ENCODE measurements at regions not wholly inside any gene's neighbourhood (a gene's known extent, or its start where the extent isn't known, plus 50 kb on each side); places are given as distances from the start of the nearest gene placed in this dataset.

DNA sequence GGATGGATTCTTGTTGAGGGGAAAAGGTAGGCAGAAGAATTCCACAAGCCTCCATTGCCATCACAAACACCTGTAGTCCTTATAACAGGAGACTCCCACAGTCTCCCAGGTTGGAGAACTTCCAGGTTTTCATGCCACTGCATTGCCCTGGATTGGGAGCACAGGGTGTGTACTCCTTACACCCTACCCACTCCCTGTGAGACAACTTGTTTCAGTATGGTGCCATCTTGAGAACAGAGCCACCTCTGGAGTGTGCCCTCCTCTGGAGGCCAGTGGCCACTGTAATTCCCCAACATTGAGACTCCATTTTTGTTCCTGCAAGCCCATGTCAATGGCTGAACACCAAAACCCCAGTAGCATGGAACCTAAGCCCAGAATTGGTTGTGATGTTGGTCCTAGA, 123.5 kb upstream of the LAMA2 start:
- no peak overlapping the region for H3K4me3 ChIP-seq
- H3K36me3 ChIP-seq = no peaks in the 10 kb centered on the region
- no peaks in the 10 kb centered on the region for H3K27me3 ChIP-seq
- no peak overlapping the region for H3K27ac ChIP-seq
- no peaks in the 10 kb centered on the region for H3K9me3 ChIP-seq
- no peak for ATAC-seq
- no peak for TF ChIP-seq EP300 (IDR thresholded peaks at IDR 0.05)
- no peak for TF ChIP-seq POLR2AphosphoS5 (IDR thresholded peaks at IDR 0.05)
- no peak for TF ChIP-seq POLR2A (IDR thresholded peaks at IDR 0.05)
- TF ChIP-seq, protein P1, sequence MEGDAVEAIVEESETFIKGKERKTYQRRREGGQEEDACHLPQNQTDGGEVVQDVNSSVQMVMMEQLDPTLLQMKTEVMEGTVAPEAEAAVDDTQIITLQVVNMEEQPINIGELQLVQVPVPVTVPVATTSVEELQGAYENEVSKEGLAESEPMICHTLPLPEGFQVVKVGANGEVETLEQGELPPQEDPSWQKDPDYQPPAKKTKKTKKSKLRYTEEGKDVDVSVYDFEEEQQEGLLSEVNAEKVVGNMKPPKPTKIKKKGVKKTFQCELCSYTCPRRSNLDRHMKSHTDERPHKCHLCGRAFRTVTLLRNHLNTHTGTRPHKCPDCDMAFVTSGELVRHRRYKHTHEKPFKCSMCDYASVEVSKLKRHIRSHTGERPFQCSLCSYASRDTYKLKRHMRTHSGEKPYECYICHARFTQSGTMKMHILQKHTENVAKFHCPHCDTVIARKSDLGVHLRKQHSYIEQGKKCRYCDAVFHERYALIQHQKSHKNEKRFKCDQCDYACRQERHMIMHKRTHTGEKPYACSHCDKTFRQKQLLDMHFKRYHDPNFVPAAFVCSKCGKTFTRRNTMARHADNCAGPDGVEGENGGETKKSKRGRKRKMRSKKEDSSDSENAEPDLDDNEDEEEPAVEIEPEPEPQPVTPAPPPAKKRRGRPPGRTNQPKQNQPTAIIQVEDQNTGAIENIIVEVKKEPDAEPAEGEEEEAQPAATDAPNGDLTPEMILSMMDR (IDR thresholded peaks at IDR 0.05) = no peak
- no peaks in the 10 kb centered on the region for H3K4me1 ChIP-seq

DNA sequence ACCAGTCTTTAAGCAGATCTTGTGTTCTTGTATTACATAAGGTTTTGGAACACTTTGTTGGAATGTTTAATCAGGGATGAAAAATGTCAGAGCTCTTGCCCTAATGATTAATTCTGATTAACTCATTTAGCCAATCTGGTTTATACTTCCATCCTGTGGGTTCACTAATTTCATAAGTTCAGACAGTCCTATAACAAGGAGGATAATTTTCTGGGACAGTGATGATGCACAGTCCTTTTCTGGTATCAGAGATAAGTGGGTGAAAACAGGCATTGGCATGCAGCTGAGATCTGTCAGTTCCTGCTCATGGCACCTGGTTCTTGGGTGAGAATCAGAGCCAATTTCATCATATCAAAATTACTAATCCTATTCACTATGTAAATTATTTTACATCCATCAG, 125.0 kb upstream of the LAMA2 start:
- Histone ChIP-seq H3K27ac (no peak overlapping the region), H3K9me3 (no peaks in the 10 kb centered on the region), H3K27me3 (no peaks in the 10 kb centered on the region), H3K4me3 (no peak overlapping the region), H3K4me1 (no peaks in the 10 kb centered on the region), H3K36me3 (no peaks in the 10 kb centered on the region)
- TF ChIP-seq EP300 (IDR thresholded peaks at IDR 0.05) (no peak), POLR2AphosphoS5 (IDR thresholded peaks at IDR 0.05) (no peak), POLR2A (IDR thresholded peaks at IDR 0.05) (no peak)
- TF ChIP-seq, protein P1 (IDR thresholded peaks at IDR 0.05) = no peak
- ATAC-seq = no peak

DNA sequence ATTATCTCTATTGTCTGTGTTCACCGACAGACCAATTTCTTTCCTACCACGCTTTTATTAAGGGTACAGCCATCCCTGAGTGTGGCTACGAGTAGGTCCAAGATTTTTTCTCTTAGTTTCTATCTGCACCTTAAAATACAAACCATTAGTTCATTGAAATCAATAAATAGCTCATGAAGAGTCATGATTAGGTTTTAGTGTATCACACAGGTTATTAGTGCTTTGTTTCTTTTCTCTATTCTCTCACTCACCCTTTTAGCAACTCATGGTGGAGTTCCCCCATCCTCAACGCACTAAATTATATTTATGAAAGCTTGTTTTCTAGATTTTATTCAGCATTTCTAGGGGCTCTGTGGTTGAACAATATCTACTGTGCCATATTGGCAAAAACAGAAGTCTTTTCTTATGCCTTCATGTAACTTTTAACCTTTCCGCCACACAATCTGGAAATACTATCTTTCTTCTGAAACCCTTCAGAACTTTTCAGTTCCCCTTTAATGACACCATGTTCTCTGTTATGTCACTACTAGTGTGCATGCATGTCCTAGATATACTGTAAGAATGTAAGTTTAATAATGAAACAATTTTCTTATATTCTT, 128.2 kb upstream of the LAMA2 start:
- WGBS, 2 donors (ENCODE audit: low coverage in 1 of 2) = 92 to 94% methylated on average over 5 of the region's 5 CpGs
- Histone ChIP-seq H3K9me3 (no peaks in the 10 kb centered on the region), H3K36me3 (no peaks in the 10 kb centered on the region), H3K4me1 (no peaks in the 10 kb centered on the region), H3K4me3 (no peak overlapping the region), H3K27ac (no peak overlapping the region), H3K27me3 (no peaks in the 10 kb centered on the region)
- TF ChIP-seq, protein P1 (IDR thresholded peaks at IDR 0.05) = no peak
- no peak for TF ChIP-seq POLR2AphosphoS5 (IDR thresholded peaks at IDR 0.05)
- TF ChIP-seq EP300 (IDR thresholded peaks at IDR 0.05) = no peak
- TF ChIP-seq POLR2A (IDR thresholded peaks at IDR 0.05) = no peak
- ATAC-seq = no peak

DNA sequence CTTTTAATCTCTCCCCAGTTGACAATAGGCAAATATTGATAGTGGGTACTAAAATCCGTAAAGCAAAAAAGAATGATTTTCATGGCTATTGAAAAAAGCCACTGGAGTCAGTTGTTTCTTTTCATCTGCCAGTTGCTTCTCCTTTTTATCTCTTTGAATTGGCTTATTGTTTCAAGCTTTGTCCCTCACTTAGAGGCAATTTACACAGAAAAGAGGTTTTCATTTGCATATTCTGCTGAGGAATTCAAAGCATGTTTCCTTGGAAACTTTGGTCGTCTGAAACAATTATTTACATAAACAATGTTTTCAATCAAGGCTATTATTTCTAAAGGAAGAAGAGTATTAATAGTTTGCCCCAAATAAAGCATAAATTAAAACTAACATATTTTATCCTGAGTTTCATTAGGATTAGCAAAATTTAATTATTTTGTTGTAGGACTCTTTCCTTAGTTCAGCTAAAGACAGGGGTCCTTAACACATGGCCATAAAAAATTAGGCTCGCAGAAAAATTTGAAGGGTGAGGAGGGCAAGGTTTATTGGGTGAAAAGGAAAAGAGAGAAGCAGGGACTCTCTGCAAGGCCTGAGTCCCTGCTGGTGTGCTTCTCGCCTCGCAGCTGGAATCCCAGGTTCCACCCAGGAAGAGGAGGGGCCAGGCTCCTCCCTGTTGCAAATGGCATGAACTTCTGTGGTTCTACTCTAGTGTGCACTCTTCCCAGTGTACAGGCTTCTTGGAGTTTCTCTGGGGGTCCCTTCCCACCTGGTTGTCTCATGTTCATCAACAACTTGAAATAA, 138.8 kb upstream of the LAMA2 start:
- no peaks in the 10 kb centered on the region for H3K4me1 ChIP-seq
- ATAC-seq = no peak
- H3K4me3 ChIP-seq = no peak overlapping the region
- no peak overlapping the region for H3K27ac ChIP-seq
- 66 to 70% methylated on average over 5 of the region's 5 CpGs for WGBS, 2 donors (ENCODE audit: low coverage in 1 of 2)
- no peaks in the 10 kb centered on the region for H3K36me3 ChIP-seq
- no peak for TF ChIP-seq POLR2A (IDR thresholded peaks at IDR 0.05)
- no peak for TF ChIP-seq EP300 (IDR thresholded peaks at IDR 0.05)
- no peak for TF ChIP-seq POLR2AphosphoS5 (IDR thresholded peaks at IDR 0.05)
- TF ChIP-seq, protein P1 (IDR thresholded peaks at IDR 0.05) = no peak
- no peaks in the 10 kb centered on the region for H3K27me3 ChIP-seq
- H3K9me3 ChIP-seq = peaks cover 0 to 6% (median 0%) of the 10 kb centered on the region in 3 donors

DNA sequence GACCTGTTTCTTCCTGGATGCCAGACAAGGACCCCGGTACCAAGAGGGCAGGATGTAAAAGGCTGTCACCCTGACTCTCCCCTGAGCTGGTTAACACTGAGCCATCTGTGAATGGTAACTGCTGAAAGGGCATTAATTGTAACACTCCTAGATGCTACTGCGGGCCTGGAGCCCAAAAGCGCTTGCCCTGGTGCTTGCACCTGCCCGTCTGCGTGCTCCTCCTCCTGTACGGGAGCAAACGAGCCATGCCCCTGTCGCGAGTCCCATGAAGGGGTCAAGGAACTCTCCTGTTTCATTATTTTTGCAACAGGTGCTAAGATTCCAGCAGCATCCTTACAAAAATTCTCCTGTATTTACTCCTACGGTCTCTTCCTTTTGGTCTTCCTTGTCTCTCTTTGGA, 140.0 kb upstream of the LAMA2 start:
- no peak overlapping the region for H3K4me3 ChIP-seq
- no peak overlapping the region for H3K27ac ChIP-seq
- peaks cover 0 to 6% (median 0%) of the 10 kb centered on the region in 3 donors for H3K9me3 ChIP-seq
- no peaks in the 10 kb centered on the region for H3K4me1 ChIP-seq
- WGBS, 2 donors (ENCODE audit: low coverage in 1 of 2) = 89 to 95% methylated on average over 9 of the region's 10 CpGs
- no peak for TF ChIP-seq EP300 (IDR thresholded peaks at IDR 0.05)
- no peak for TF ChIP-seq POLR2AphosphoS5 (IDR thresholded peaks at IDR 0.05)
- no peak for TF ChIP-seq POLR2A (IDR thresholded peaks at IDR 0.05)
- TF ChIP-seq, protein P1 (IDR thresholded peaks at IDR 0.05) = no peak
- no peaks in the 10 kb centered on the region for H3K36me3 ChIP-seq
- no peaks in the 10 kb centered on the region for H3K27me3 ChIP-seq
- no peak for ATAC-seq
